Neural cell (in vitro differentiated cells): ENCODE measurements at regions not wholly inside any gene's neighbourhood (a gene's known extent, or its start where the extent isn't known, plus 50 kb on each side); places are given as distances from the start of the nearest gene placed in this dataset.

Experiments used
- H2AFZ ChIP-seq: fragments of 200-600, 300-800 bp; sonication (generic), shearing (Covaris generic); 2 replicates; pipeline ENCODE4 v1.6.0; 2014; ENCODE audit warnings: low read depth, mild to moderate bottlenecking, antibody characterized with exemption, low read length, moderate library complexity
- H3F3A ChIP-seq: fragments of 200-600 bp; shearing (Covaris generic); 2 replicates; pipeline ENCODE4 v1.6.1; 2016; ENCODE audit warnings: mild to moderate bottlenecking, moderate library complexity, mixed read lengths, antibody characterized with exemption, low read length; ENCODE audit not compliant: insufficient read depth, poor library complexity, severe bottlenecking
- H3K27ac ChIP-seq: fragments of 200-600, 300-800 bp; sonication (generic), shearing (Covaris generic); 2 replicates; pipeline ENCODE4 v1.5.1; 2014; ENCODE audit warnings: mild to moderate bottlenecking, low read length, moderate library complexity
- H3K27me3 ChIP-seq: fragments of 300-800, 200-600 bp; sonication (generic), shearing (Covaris generic); 2 replicates; pipeline ENCODE4 v1.6.0; 2014; ENCODE audit warnings: mild to moderate bottlenecking, low read depth, low read length, moderate library complexity; ENCODE audit not compliant: insufficient read depth
- H3K36me3 ChIP-seq: fragments of 300-800, 200-600 bp; sonication (generic), shearing (Covaris generic); 2 replicates; pipeline ENCODE4 v1.5.1; 2014; ENCODE audit warnings: mild to moderate bottlenecking, antibody characterized with exemption, low read length, moderate library complexity; ENCODE audit not compliant: insufficient read depth
- H3K4me2 ChIP-seq: fragments of 300-800, 200-600 bp; sonication (generic), shearing (Covaris generic); 2 replicates; pipeline ENCODE4 v1.6.0; 2014; ENCODE audit warnings: mild to moderate bottlenecking, low read length
- H3K4me3 ChIP-seq: fragments of 300-800, 200-600 bp; sonication (generic), shearing (Covaris generic); 2 replicates; pipeline ENCODE4 v1.5.1; 2014; ENCODE audit warnings: mild to moderate bottlenecking, low read length, moderate library complexity
- H3K79me2 ChIP-seq: fragments of 200-600 bp; shearing (Covaris generic); replicated peaks from 2 replicates; pipeline ENCODE4 v1.6.0; 2014; ENCODE audit warnings: mild to moderate bottlenecking, low read length, moderate library complexity; ENCODE audit not compliant: insufficient read depth
- H3K9ac ChIP-seq: fragments of 300-800, 200-600 bp; sonication (generic), shearing (Covaris generic); 2 replicates; pipeline ENCODE4 v1.6.1; 2016; ENCODE audit warnings: mild to moderate bottlenecking, low read length, mixed read lengths
- H3K9me2 ChIP-seq: fragments of 200-600 bp; shearing (Covaris generic); 2 replicates; pipeline ENCODE4 v1.6.1; 2016; ENCODE audit warnings: mild to moderate bottlenecking, low read length, mixed read lengths; ENCODE audit not compliant: insufficient read depth
- H3K9me3 ChIP-seq: fragments of 200-600, 300-800 bp; sonication (generic), shearing (Covaris generic); 2 replicates; pipeline ENCODE4 v1.6.1; 2016; ENCODE audit warnings: mild to moderate bottlenecking, mixed run types, low read length, moderate library complexity, mixed read lengths
- H4K20me1 ChIP-seq: fragments of 200-600 bp; shearing (Covaris generic); 2 replicates; pipeline ENCODE4 v1.6.1; 2016; ENCODE audit warnings: mild to moderate bottlenecking, mixed run types; ENCODE audit not compliant: insufficient read depth
- CTCF ChIP-seq: fragments of 450-650 bp; IDR thresholded peaks from 2 replicates; pipeline ENCODE4 v1.5.1; 2014; ENCODE audit warnings: antibody characterized with exemption, mild to moderate bottlenecking, moderate library complexity; ENCODE audit not compliant: poor library complexity, severe bottlenecking
- EP300 ChIP-seq: fragments of 450-650 bp; conservative IDR thresholded peaks from 2 replicates; pipeline ENCODE4 v1.6.1; 2014; ENCODE audit warnings: antibody characterized with exemption, mild to moderate bottlenecking, moderate library complexity; ENCODE audit not compliant: poor library complexity, severe bottlenecking
- EZH2 ChIP-seq: fragments of 200-600, 300-800 bp; shearing (Covaris generic), sonication (generic); IDR thresholded peaks from 2 replicates; pipeline ENCODE4 v1.6.1; 2014; ENCODE audit warnings: antibody characterized with exemption, low read length, borderline replicate concordance, mild to moderate bottlenecking; ENCODE audit not compliant: insufficient read depth, poor library complexity, severe bottlenecking
- MXI1 ChIP-seq: fragments of 450-650 bp; conservative IDR thresholded peaks from 2 replicates; pipeline ENCODE4 v1.6.1; 2014; ENCODE audit warnings: antibody characterized with exemption, mild to moderate bottlenecking; ENCODE audit not compliant: poor library complexity, severe bottlenecking
- POLR2AphosphoS5 ChIP-seq: IDR thresholded peaks from 2 replicates; pipeline ENCODE4 v1.6.1; 2012
- RAD21 ChIP-seq: fragments of 450-650 bp; conservative IDR thresholded peaks from 2 replicates; pipeline ENCODE4 v1.6.1; 2014; ENCODE audit warnings: antibody characterized with exemption, mild to moderate bottlenecking, moderate library complexity
- REST ChIP-seq: IDR thresholded peaks from 2 replicates; pipeline ENCODE4 v1.6.1; 2012; ENCODE audit warnings: borderline replicate concordance
- TAF1 ChIP-seq: IDR thresholded peaks from 2 replicates; pipeline ENCODE4 v1.6.1; 2012; ENCODE audit warnings: low read depth

- H3K4me2 ChIP-seq, result no peak overlapping the region
- no peaks in the 10 kb centered on the region for H3K79me2 ChIP-seq
- H2AFZ ChIP-seq, result no peak overlapping the region
- no peak overlapping the region for H3K9ac ChIP-seq
- H3F3A ChIP-seq, result no peaks in the 10 kb centered on the region
- no peak overlapping the region for H3K27ac ChIP-seq
- no peak overlapping the region for H3K4me3 ChIP-seq
- no peaks in the 10 kb centered on the region for H4K20me1 ChIP-seq
- H3K36me3 ChIP-seq, result no peaks in the 10 kb centered on the region
- no peaks in the 10 kb centered on the region for H3K27me3 ChIP-seq
- TF ChIP-seq CTCF (no peak), RAD21 (no peak), REST (no peak)
- H3K9me2 ChIP-seq, result no peaks in the 10 kb centered on the region
- H3K9me3 ChIP-seq, result no peaks in the 10 kb centered on the region
These were observed 87.0 kb upstream of the BLTP1 start for GRCh38 chr4:122065149-122065548.

GRCh38 chr4:122053186-122053585, 98.9 kb upstream of the BLTP1 start:
- no peaks in the 10 kb centered on the region for H3K9me2 ChIP-seq
- no peaks in the 10 kb centered on the region for H3K9me3 ChIP-seq
- TF ChIP-seq MXI1, result no peak
- no peak for TF ChIP-seq EP300
- TF ChIP-seq POLR2AphosphoS5, result peak; percentile 21
- TF ChIP-seq TAF1, result no peak
- TF ChIP-seq CTCF, result no peak
- no peak for TF ChIP-seq REST
- no peak for TF ChIP-seq EZH2
- H3K4me2 ChIP-seq, result no peak overlapping the region
- no peak overlapping the region for H3K9ac ChIP-seq
- H3K27ac ChIP-seq, result no peak overlapping the region
- no peaks in the 10 kb centered on the region for H4K20me1 ChIP-seq
- H3K79me2 ChIP-seq, result no peaks in the 10 kb centered on the region
- no peaks in the 10 kb centered on the region for H3F3A ChIP-seq
- no peak overlapping the region for H3K4me3 ChIP-seq
- H3K36me3 ChIP-seq, result no peaks in the 10 kb centered on the region
- H2AFZ ChIP-seq, result no peak overlapping the region
- no peaks in the 10 kb centered on the region for H3K27me3 ChIP-seq
